DMS153 (cell line): ENCODE measurements at regions not wholly inside any gene's neighbourhood (a gene's known extent, or its start where the extent isn't known, plus 50 kb on each side); places are given as distances from the start of the nearest gene placed in this dataset.
"Not testable (repeated sequence)": the region's sequence is repeated elsewhere in the genome, so short reads cannot be mapped to it uniquely, and the experiment has no call there.

Experiments
- DNase-seq: peaks from one replicate; lab custom pipeline; 2025; lab: John Stamatoyannopoulos, UW

GRCh38 chr4:171524903-171525302 is 288.3 kb upstream of the GALNTL6 start:
- no peak for DNase-seq

GRCh38 chr4:171521726-171522125 is 291.5 kb upstream of the GALNTL6 start:
- DNase-seq: no peak

- no peak for DNase-seq
Measured at GRCh38 chr4:171519457-171519856, 293.7 kb upstream of the GALNTL6 start.

GRCh38 chr4:171517883-171518282 is 295.3 kb upstream of the GALNTL6 start:
- DNase-seq: no peak

GRCh38 chr4:171516694-171517093 is 296.5 kb upstream of the GALNTL6 start:
- no peak for DNase-seq

- DNase-seq: no peak
Measured at GRCh38 chr4:171484681-171485080, 328.5 kb upstream of the GALNTL6 start.

GRCh38 chr4:171478181-171478580 is 335.0 kb upstream of the GALNTL6 start:
- DNase-seq: no peak

- not testable (repeated sequence) for DNase-seq
Measured at GRCh38 chr4:171475111-171475510, 338.1 kb upstream of the GALNTL6 start.

- no peak for DNase-seq
Measured at GRCh38 chr4:171473155-171473554, 340.0 kb upstream of the GALNTL6 start.

- no peak for DNase-seq
Measured at GRCh38 chr4:171472230-171472629, 341.0 kb upstream of the GALNTL6 start.

GRCh38 chr4:171464499-171464898 is 348.7 kb upstream of the GALNTL6 start:
- DNase-seq: no peak

- no peak for DNase-seq
Measured at GRCh38 chr4:171461191-171461590, 352.0 kb upstream of the GALNTL6 start.

GRCh38 chr4:171448919-171449481 is 364.2 kb upstream of the GALNTL6 start:
- DNase-seq: no peak

GRCh38 chr4:171448358-171448757 is 364.8 kb upstream of the GALNTL6 start:
- no peak for DNase-seq

GRCh38 chr4:171441300-171441941 is 371.8 kb upstream of the GALNTL6 start:
- no peak for DNase-seq

- no peak for DNase-seq
Measured at GRCh38 chr4:171433674-171434073, 379.5 kb upstream of the GALNTL6 start.

GRCh38 chr4:171432536-171432935 is 380.7 kb upstream of the GALNTL6 start:
- no peak for DNase-seq

GRCh38 chr4:171430495-171430894 is 382.7 kb upstream of the GALNTL6 start:
- DNase-seq: no peak

- no peak for DNase-seq
Measured at GRCh38 chr4:171397175-171397574, 416.0 kb upstream of the GALNTL6 start.

GRCh38 chr4:171390626-171391025 is 422.6 kb upstream of the GALNTL6 start:
- DNase-seq: no peak

- no peak for DNase-seq
Measured at GRCh38 chr4:171378323-171378722, 434.9 kb upstream of the GALNTL6 start.

- DNase-seq: no peak
Measured at GRCh38 chr4:171376724-171377123, 436.5 kb upstream of the GALNTL6 start.

- no peak for DNase-seq
Measured at GRCh38 chr4:171353535-171353934, 459.7 kb upstream of the GALNTL6 start.

- DNase-seq: no peak
Measured at GRCh38 chr4:171348090-171348489, 465.1 kb upstream of the GALNTL6 start.
